Psoas muscle (tissue), 7 donors: ENCODE measurements at regions not wholly inside any gene's neighbourhood (a gene's known extent, or its start where the extent isn't known, plus 50 kb on each side); places are given as distances from the start of the nearest gene placed in this dataset.

Experiments used
- ATAC-seq, 4 donors: fragments of 200-7000 bp; cut with Tn5 transposase; one replicate each; pipeline ENCODE4 v1.9.1; 2020; ENCODE audit warnings: moderate library complexity in 3 of 4, mild to moderate bottlenecking in 2 of 4
- DNase-seq, 2 donors: peaks; one replicate each; pipeline ENCODE4 v3.0.0-alpha.2; 2020
- H3K27ac ChIP-seq: fragments of 200-600 bp; one replicate; pipeline ENCODE4 v1.8.0; 2022
- H3K27me3 ChIP-seq, 3 donors: fragments of 200-600 bp in 1 of 3; one replicate each; pipeline versions ENCODE4 v1.6.1 to v1.8.0; 2013 to 2022; ENCODE audit warnings: low read length in 2 of 3, mild to moderate bottlenecking in 2 of 3, moderate library complexity in 1 of 3; ENCODE audit not compliant: insufficient read depth in 3 of 3
- H3K36me3 ChIP-seq, 2 donors: fragments of 200-600 bp in 1 of 2; one replicate each; pipeline versions ENCODE4 v1.6.1 to v1.8.0; 2013 to 2022; ENCODE audit warnings: low read depth in 1 of 2, mild to moderate bottlenecking in 1 of 2, moderate library complexity in 1 of 2; ENCODE audit not compliant: insufficient read depth in 1 of 2
- H3K4me1 ChIP-seq: fragments of 200-600 bp; one replicate; pipeline ENCODE4 v1.8.0; 2022
- H3K4me3 ChIP-seq: fragments of 200-600 bp; one replicate; pipeline ENCODE4 v1.8.0; 2022; ENCODE audit warnings: mild to moderate bottlenecking
- H3K9me3 ChIP-seq: fragments of 200-600 bp; one replicate; pipeline ENCODE4 v1.8.0; 2022
- WGBS, 3 donors: extraction: QIAGEN DNeasy Blood & Tissue Kit; methylation state at CpG; one replicate each; pipeline versions ENCODE4 v1.1.6 to v1.1.7; 2013; 5-methylcytosine and 5-hydroxymethylcytosine counted together
- intact Hi-C, 2 donors: fragments of 100-400 bp; cut with DNase I; formaldehyde crosslinking; loops; one replicate each; pipeline versions ENCODE4 v1.11.0 to v1.14.2; 2022
- TF ChIP-seq, protein P1 (sequence below): fragments of 200-600 bp; IDR thresholded peaks from one replicate; pipeline ENCODE4 v1.8.0; 2022; ENCODE audit warnings: antibody characterized with exemption
- donor health status: healthy with polysubstance abuse.
- donor health status: DM: no; HTN: no; CAD: no; lungs with moderate emphysema.
- donor health status: Bipolar disorder and iron deficiency.
- donor health status: healthy.
- donor health status: DM: yes; HTN: yes; CAD: no.
- donor health status: DM: no; HTN: no; CAD: no.
- donor health status: DM: yes; HTN: yes; CAD: no.

DNA sequence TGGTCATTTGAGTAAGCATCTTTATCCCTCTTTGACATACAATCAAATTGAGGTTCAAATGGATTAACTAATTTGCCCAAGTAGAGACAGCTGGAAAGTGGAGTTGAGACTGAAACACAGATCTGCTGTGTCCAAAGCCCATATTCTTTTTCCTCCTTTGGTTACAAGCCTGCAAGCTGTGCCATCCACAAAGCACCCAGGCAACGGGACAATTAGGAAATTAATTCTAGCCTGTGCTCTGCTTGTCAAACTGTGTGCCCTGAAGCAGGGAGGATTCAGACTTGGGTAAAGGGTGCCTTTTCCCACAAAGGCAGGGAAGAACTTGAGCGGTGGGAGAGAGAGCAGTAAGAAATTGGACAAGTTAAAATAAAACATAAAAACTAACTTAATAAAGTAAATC is 127.9 kb downstream of the DTWD1 start:
- Histone ChIP-seq H3K27me3 (no peaks in the 10 kb centered on the region), H3K36me3 (no peaks in the 10 kb centered on the region), H3K27ac (no peak overlapping the region), H3K4me1 (no peaks in the 10 kb centered on the region), H3K4me3 (no peak overlapping the region), H3K9me3 (no peaks in the 10 kb centered on the region)
- TF ChIP-seq, protein P1, sequence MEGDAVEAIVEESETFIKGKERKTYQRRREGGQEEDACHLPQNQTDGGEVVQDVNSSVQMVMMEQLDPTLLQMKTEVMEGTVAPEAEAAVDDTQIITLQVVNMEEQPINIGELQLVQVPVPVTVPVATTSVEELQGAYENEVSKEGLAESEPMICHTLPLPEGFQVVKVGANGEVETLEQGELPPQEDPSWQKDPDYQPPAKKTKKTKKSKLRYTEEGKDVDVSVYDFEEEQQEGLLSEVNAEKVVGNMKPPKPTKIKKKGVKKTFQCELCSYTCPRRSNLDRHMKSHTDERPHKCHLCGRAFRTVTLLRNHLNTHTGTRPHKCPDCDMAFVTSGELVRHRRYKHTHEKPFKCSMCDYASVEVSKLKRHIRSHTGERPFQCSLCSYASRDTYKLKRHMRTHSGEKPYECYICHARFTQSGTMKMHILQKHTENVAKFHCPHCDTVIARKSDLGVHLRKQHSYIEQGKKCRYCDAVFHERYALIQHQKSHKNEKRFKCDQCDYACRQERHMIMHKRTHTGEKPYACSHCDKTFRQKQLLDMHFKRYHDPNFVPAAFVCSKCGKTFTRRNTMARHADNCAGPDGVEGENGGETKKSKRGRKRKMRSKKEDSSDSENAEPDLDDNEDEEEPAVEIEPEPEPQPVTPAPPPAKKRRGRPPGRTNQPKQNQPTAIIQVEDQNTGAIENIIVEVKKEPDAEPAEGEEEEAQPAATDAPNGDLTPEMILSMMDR, result no peak
- intact Hi-C loops, result no loop called here
- no peak for ATAC-seq
- WGBS, 3 donors, result 53 to 56% (median 53%) methylated on average over 2 of the region's 2 CpGs
- DNase-seq, result no peak

DNA sequence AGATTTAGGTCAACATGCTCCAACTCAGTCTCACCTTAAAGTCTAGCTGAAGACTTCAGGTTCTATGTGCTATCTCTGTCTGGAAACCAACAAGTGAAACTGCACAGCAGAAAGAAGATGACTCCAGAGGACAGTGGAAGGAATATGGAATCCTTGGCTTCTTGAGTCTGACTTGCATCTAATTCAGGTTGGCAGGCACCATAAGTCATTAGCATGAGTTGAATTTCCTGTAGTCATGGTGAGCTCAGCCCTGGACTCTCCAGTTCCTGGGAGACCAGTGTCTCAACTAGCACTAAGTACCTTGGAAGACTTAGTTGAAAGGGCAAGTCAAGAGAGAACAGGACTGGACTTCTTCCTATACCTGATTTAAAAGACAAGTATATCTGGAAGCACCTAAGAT is 129.7 kb downstream of the DTWD1 start:
- Histone ChIP-seq H3K27ac (no peak overlapping the region), H3K27me3 (no peaks in the 10 kb centered on the region), H3K9me3 (no peaks in the 10 kb centered on the region), H3K4me1 (no peaks in the 10 kb centered on the region), H3K4me3 (no peak overlapping the region), H3K36me3 (no peaks in the 10 kb centered on the region)
- TF ChIP-seq, protein P1, result no peak
- ATAC-seq (no peak), DNase-seq (no peak)
- intact Hi-C loops, result no loop called here

DNA sequence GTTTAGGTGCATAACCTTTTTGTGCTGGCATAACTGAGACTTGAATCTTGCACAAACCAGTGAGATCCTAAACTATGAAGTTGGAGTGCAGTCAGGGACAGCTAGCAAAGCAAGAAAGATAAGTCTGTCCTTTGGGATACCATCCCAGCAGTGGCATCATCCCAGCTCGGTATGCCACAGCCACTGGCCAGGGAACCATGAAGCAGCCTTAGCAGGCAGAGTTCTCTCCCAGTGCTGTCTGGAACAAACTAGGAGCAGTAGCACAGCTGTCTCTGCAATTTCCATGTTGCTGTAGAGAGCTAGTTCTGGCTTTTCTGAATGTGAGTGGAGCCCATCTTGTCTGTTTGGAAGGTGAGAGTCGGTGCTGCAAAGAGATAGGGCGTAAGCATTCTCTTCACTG is 130.3 kb downstream of the DTWD1 start:
- no peaks in the 10 kb centered on the region for H3K27me3 ChIP-seq
- no peak for ATAC-seq
- no peak overlapping the region for H3K4me3 ChIP-seq
- H3K9me3 ChIP-seq, result no peaks in the 10 kb centered on the region
- intact Hi-C loops, result no loop called here
- H3K27ac ChIP-seq, result no peak overlapping the region
- DNase-seq, result peak in 1 of 2 donors; percentile 27
- no peaks in the 10 kb centered on the region for H3K4me1 ChIP-seq
- H3K36me3 ChIP-seq, result no peaks in the 10 kb centered on the region
- 8 to 35% (median 23%) methylated on average over 3 of the region's 3 CpGs for WGBS, 3 donors
- TF ChIP-seq, protein P1, result no peak

DNA sequence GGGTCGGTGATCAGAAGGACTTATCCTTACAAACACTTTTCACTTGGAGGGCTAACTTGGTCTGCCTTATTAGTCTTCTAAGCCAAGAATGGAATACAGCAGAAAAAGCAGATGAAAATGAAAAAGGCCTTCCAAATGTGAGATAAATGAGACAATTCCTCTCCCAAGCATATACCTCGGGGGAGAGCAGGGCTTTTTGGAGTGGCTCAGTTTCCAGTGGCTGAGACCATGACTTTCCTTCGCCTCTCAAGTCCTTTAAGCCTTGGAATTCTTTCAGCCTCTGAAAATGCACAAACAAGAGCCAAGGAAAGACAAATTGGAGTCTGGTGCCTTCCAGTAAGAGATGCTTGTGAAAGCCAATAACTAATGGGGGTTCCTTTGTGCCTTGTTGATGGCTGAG is 130.9 kb downstream of the DTWD1 start:
- Histone ChIP-seq H3K4me3 (no peak overlapping the region), H3K27me3 (no peaks in the 10 kb centered on the region), H3K9me3 (no peaks in the 10 kb centered on the region), H3K27ac (no peak overlapping the region), H3K36me3 (no peaks in the 10 kb centered on the region), H3K4me1 (no peaks in the 10 kb centered on the region)
- 38 to 62% (median 51%) methylated on average over 3 of the region's 3 CpGs for WGBS, 3 donors
- TF ChIP-seq, protein P1, result no peak
- intact Hi-C loops, result no loop called here
- DNase-seq, result no peak
- no peak for ATAC-seq

DNA sequence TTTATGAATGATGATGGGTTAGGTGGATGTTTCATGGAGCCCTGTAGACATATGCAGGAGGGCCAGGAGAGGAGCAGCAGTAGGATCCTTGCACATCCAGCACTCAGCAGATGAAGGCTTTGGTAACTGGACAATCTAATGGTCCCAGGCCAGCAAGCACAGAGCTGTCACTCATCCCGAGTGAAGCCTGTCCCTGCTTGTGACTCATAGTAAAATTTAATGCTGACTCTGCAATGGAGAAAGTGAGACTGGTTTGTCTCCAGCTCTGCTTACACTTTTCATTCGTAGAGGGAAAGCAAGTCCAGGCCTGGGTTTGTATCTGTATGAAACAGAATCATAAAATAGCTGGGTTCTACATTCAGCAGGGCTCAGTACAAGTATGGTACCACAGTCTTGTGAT is 131.7 kb downstream of the DTWD1 start:
- no peak overlapping the region for H3K27ac ChIP-seq
- WGBS, 3 donors, result 63 to 71% (median 67%) methylated on average over 2 of the region's 2 CpGs
- intact Hi-C loops, result no loop called here
- no peaks in the 10 kb centered on the region for H3K4me1 ChIP-seq
- H3K36me3 ChIP-seq, result no peaks in the 10 kb centered on the region
- ATAC-seq, result no peak
- DNase-seq, result no peak
- TF ChIP-seq, protein P1, result no peak
- no peak overlapping the region for H3K4me3 ChIP-seq
- no peaks in the 10 kb centered on the region for H3K9me3 ChIP-seq
- H3K27me3 ChIP-seq, result no peaks in the 10 kb centered on the region
